HG03565 (cell line): ENCODE measurements at regions not wholly inside any gene's neighbourhood (a gene's known extent, or its start where the extent isn't known, plus 50 kb on each side); places are given as distances from the start of the nearest gene placed in this dataset.

Experiments used
- ATAC-seq: cut with Tn5 transposase; IDR thresholded peaks from one replicate; pipeline ENCODE4 v1.9.1; 2021; ENCODE audit warnings: mild to moderate bottlenecking, moderate library complexity; ENCODE audit not compliant: unreplicated experiment

- ATAC-seq, result no peak
Observed at GRCh38 chr21:38556390-38556789, 58.1 kb upstream of the ERG start.

GRCh38 chr21:38561205-38561604, 62.9 kb upstream of the ERG start:
- no peak for ATAC-seq

GRCh38 chr21:38561613-38562581, 63.6 kb upstream of the ERG start:
- ATAC-seq, result no peak

- ATAC-seq, result no peak
Observed at GRCh38 chr21:38567335-38567969, 69.2 kb upstream of the ERG start.

- ATAC-seq, result no peak
Observed at GRCh38 chr21:38567970-38568360, 69.7 kb upstream of the ERG start.

- ATAC-seq, result no peak
Observed at GRCh38 chr21:38569733-38570132, 71.5 kb upstream of the ERG start.

GRCh38 chr21:38570596-38570995, 72.3 kb upstream of the ERG start:
- ATAC-seq, result no peak

- no peak for ATAC-seq
Observed at GRCh38 chr21:38574895-38575575, 76.8 kb upstream of the ERG start.

GRCh38 chr21:38577887-38578286, 79.6 kb upstream of the ERG start:
- no peak for ATAC-seq

GRCh38 chr21:38590449-38591217, 92.4 kb upstream of the ERG start:
- no peak for ATAC-seq

- ATAC-seq, result no peak
Observed at GRCh38 chr21:38591218-38591537, 92.9 kb upstream of the ERG start.

- ATAC-seq, result no peak
Observed at GRCh38 chr21:38596264-38597042, 98.2 kb upstream of the ERG start.

GRCh38 chr21:38597421-38597820, 99.1 kb upstream of the ERG start:
- no peak for ATAC-seq

GRCh38 chr21:38598413-38598812, 100.1 kb upstream of the ERG start:
- ATAC-seq, result no peak

GRCh38 chr21:38599381-38599975, 101.2 kb upstream of the ERG start:
- ATAC-seq, result no peak

GRCh38 chr21:38600106-38600505, 101.8 kb upstream of the ERG start:
- no peak for ATAC-seq

GRCh38 chr21:38605236-38605635, 107.0 kb upstream of the ERG start:
- ATAC-seq, result no peak

GRCh38 chr21:38609580-38609979, 111.3 kb upstream of the ERG start:
- ATAC-seq, result no peak

GRCh38 chr21:38610623-38611251, 112.5 kb upstream of the ERG start:
- no peak for ATAC-seq
